H1 (cell line): ENCODE measurements at regions not wholly inside any gene's neighbourhood (a gene's known extent, or its start where the extent isn't known, plus 50 kb on each side); places are given as distances from the start of the nearest gene placed in this dataset.
"Not testable (repeated sequence)": the region's sequence is repeated elsewhere in the genome, so short reads cannot be mapped to it uniquely, and the experiment has no call there.

Experiments used
- CTCF ChIA-PET: fragments of 300-600 bp; sonication (Branson Sonifier 250); formaldehyde crosslinking; loops from one replicate; lab custom pipeline; 2021; ENCODE audit not compliant: partially characterized antibody; lab: Charles Lee
- POLR2A ChIA-PET: fragments of 300-600 bp; sonication (Branson Sonifier 250); formaldehyde crosslinking; loops from one replicate; lab custom pipeline; 2021; ENCODE audit warnings: inconsistent platforms; ENCODE audit not compliant: partially characterized antibody; lab: Charles Lee
- DNase-seq, 2 experiments: peaks; one replicate each; pipeline versions ENCODE4 v3.0.0 to v3.0.0-alpha.2; 2010 to 2022; ENCODE audit warnings: low spot score in 2 of 2, low read depth in 1 of 2, mixed read lengths in 1 of 2
- FAIRE-seq: peaks from 2 replicates; lab custom pipeline; 2011; peaks lifted over from hg19 to GRCh38; lab: Jason Lieb, UNC
- H2AFZ ChIP-seq: 2 replicates; pipeline ENCODE4 v1.8.1; 2012; ENCODE audit warnings: low read length, inconsistent platforms
- H2AK5ac ChIP-seq: 2 replicates; pipeline ENCODE4 v1.6.1; 2013; ENCODE audit warnings: low read depth, low read length
- H2BK120ac ChIP-seq: replicated peaks from 2 replicates; pipeline ENCODE3; 2013; ENCODE audit warnings: low read depth, low read length, inconsistent platforms
- H2BK12ac ChIP-seq: 2 replicates; pipeline ENCODE4 v1.6.1; 2013; ENCODE audit warnings: low read depth, low read length
- H2BK15ac ChIP-seq: 2 replicates; pipeline ENCODE4 v1.6.1; 2013; ENCODE audit warnings: low read length
- H2BK20ac ChIP-seq: 2 replicates; pipeline ENCODE4 v1.6.1; 2013; ENCODE audit warnings: low read length
- H2BK5ac ChIP-seq: 2 replicates; pipeline ENCODE4 v1.6.1; 2013; ENCODE audit warnings: low read depth, low read length
- H3K14ac ChIP-seq: 2 replicates; pipeline ENCODE4 v1.6.1; 2013; ENCODE audit warnings: inconsistent platforms; ENCODE audit not compliant: insufficient read length
- H3K18ac ChIP-seq: 2 replicates; pipeline ENCODE4 v1.6.1; 2013; ENCODE audit warnings: low read length; ENCODE audit errors: extremely low read depth
- H3K23ac ChIP-seq: 2 replicates; pipeline ENCODE4 v1.6.1; 2013; ENCODE audit warnings: inconsistent platforms; ENCODE audit not compliant: insufficient read length
- H3K23me2 ChIP-seq: 2 replicates; pipeline ENCODE4 v1.6.1; 2013; ENCODE audit warnings: low read depth, low read length
- H3K27ac ChIP-seq: 2 replicates; pipeline ENCODE4 v1.6.1; 2011; ENCODE audit warnings: low read depth, low read length, inconsistent platforms
- H3K27me3 ChIP-seq, 4 experiments: replicated peaks in 1 of 4; 1 replicate in 1 of 4; 2 replicates in 3 of 4; pipeline versions ENCODE4 v1.6.1 to v1.8.1; 2011 to 2013; ENCODE audit warnings: low read length in 3 of 4, mild to moderate bottlenecking in 3 of 4, inconsistent platforms in 2 of 4, mixed read lengths in 2 of 4, moderate library complexity in 1 of 4; ENCODE audit not compliant: control insufficient read depth in 3 of 4, insufficient read depth in 3 of 4; ENCODE audit errors: extremely low read depth in 1 of 4
- H3K36me3 ChIP-seq, 4 experiments: 2 replicates each; pipeline versions ENCODE4 v1.6.1 to v1.8.1; 2011 to 2013; ENCODE audit warnings: mild to moderate bottlenecking in 4 of 4, low read length in 3 of 4, moderate library complexity in 2 of 4, control low read depth in 1 of 4, inconsistent platforms in 1 of 4; ENCODE audit not compliant: insufficient read depth in 4 of 4, control insufficient read depth in 2 of 4
- H3K4ac ChIP-seq: replicated peaks from 2 replicates; pipeline ENCODE3; 2013; ENCODE audit warnings: low read length, low read depth, mixed read lengths, inconsistent platforms; ENCODE audit not compliant: insufficient read length
- H3K4me1 ChIP-seq, 4 experiments: replicated peaks in 1 of 4; 1 replicate in 1 of 4; 2 replicates in 3 of 4; pipeline versions ENCODE4 v1.6.1 to v1.8.1; 2011 to 2013; ENCODE audit warnings: low read length in 3 of 4, inconsistent platforms in 2 of 4, mixed read lengths in 1 of 4; ENCODE audit not compliant: insufficient read depth in 4 of 4, control insufficient read depth in 3 of 4
- H3K4me2 ChIP-seq, 2 experiments: 2 replicates each; pipeline versions ENCODE4 v1.6.1 to v1.8.1; 2011 to 2013; ENCODE audit warnings: low read depth in 2 of 2, low read length in 2 of 2, control low read depth in 1 of 2, inconsistent platforms in 1 of 2, mild to moderate bottlenecking in 1 of 2; ENCODE audit not compliant: insufficient read depth in 1 of 2
- H3K4me3 ChIP-seq, 4 experiments: fragments of 200-600, 300-600 bp in 1 of 4; sonication (generic), shearing (Covaris generic), sonication (Bioruptor Twin) in 1 of 4; 2 replicates each; pipeline versions ENCODE4 v1.5.1 to v1.8.1; 2011 to 2016; ENCODE audit warnings: low read length in 4 of 4, low read depth in 3 of 4, control low read depth in 2 of 4, inconsistent platforms in 2 of 4, mild to moderate bottlenecking in 2 of 4, mixed read lengths in 1 of 4, moderate library complexity in 1 of 4; ENCODE audit not compliant: insufficient read depth in 2 of 4; ENCODE audit errors: extremely low read depth in 1 of 4
- H3K56ac ChIP-seq: replicated peaks from 2 replicates; pipeline ENCODE3; 2013; ENCODE audit warnings: low read depth, mild to moderate bottlenecking, mixed read lengths, low read length, inconsistent platforms; ENCODE audit not compliant: insufficient read length
- H3K79me1 ChIP-seq: 2 replicates; pipeline ENCODE4 v1.6.1; 2013; ENCODE audit warnings: low read depth, low read length, control low read depth
- H3K79me2 ChIP-seq, 2 experiments: 2 replicates each; pipeline versions ENCODE4 v1.6.1 to v1.8.1; 2012 to 2013; ENCODE audit warnings: low read length in 2 of 2, mild to moderate bottlenecking in 2 of 2, inconsistent platforms in 1 of 2; ENCODE audit not compliant: insufficient read depth in 2 of 2, control insufficient read depth in 1 of 2
- H3K9ac ChIP-seq, 4 experiments: replicated peaks in 1 of 4; 1 replicate in 1 of 4; 2 replicates in 3 of 4; pipeline versions ENCODE4 v1.6.1 to v1.8.1; 2011 to 2013; ENCODE audit warnings: low read depth in 3 of 4, low read length in 3 of 4, control low read depth in 2 of 4, mild to moderate bottlenecking in 2 of 4, moderate library complexity in 2 of 4, inconsistent platforms in 1 of 4; ENCODE audit errors: extremely low read depth in 1 of 4
- H3K9me3 ChIP-seq, 2 experiments: 2 replicates each; pipeline versions ENCODE4 v1.6.1 to v1.8.1; 2012 to 2013; ENCODE audit warnings: mild to moderate bottlenecking in 2 of 2, moderate library complexity in 2 of 2, control low read depth in 1 of 2, inconsistent platforms in 1 of 2, low read depth in 1 of 2, low read length in 1 of 2, mixed read lengths in 1 of 2; ENCODE audit not compliant: insufficient read depth in 2 of 2
- H4K20me1 ChIP-seq, 2 experiments: replicated peaks in 1 of 2; 2 replicates each; pipeline versions ENCODE3 to v1.8.1; 2011 to 2013; ENCODE audit warnings: inconsistent platforms in 2 of 2, low read length in 2 of 2, mild to moderate bottlenecking in 1 of 2; ENCODE audit not compliant: insufficient read depth in 2 of 2, control insufficient read depth in 1 of 2
- H4K5ac ChIP-seq: 2 replicates; pipeline ENCODE4 v1.6.1; 2013; ENCODE audit warnings: low read length, low read depth, mixed read lengths, inconsistent platforms; ENCODE audit not compliant: insufficient read length
- H4K8ac ChIP-seq: 2 replicates; pipeline ENCODE4 v1.8.0; 2013; ENCODE audit warnings: mild to moderate bottlenecking, moderate library complexity, low read length, inconsistent platforms; ENCODE audit not compliant: insufficient read depth; ENCODE audit errors: extremely low read depth
- H4K91ac ChIP-seq: replicated peaks from 2 replicates; pipeline ENCODE3; 2013; ENCODE audit warnings: low read length, mixed read lengths, inconsistent platforms; ENCODE audit not compliant: insufficient read length
- CTCF ChIP-seq, 3 experiments: IDR thresholded peaks; 1 replicate in 2 of 3; 2 replicates in 1 of 3; pipeline versions ENCODE4 v1.5.1 to v1.6.1; 2011; ENCODE audit warnings: low read length in 3 of 3, mild to moderate bottlenecking in 3 of 3, inconsistent platforms in 2 of 3, low read depth in 1 of 3, moderate library complexity in 1 of 3; ENCODE audit not compliant: insufficient read depth in 1 of 3; ENCODE audit errors: control extremely low read depth in 1 of 3
- POU5F1 ChIP-seq: IDR thresholded peaks from 2 replicates; pipeline ENCODE4 v1.6.1; 2011; ENCODE audit warnings: low read depth, mild to moderate bottlenecking, low read length, moderate library complexity
- RAD21 ChIP-seq, 2 experiments: IDR thresholded peaks in 1 of 2; conservative IDR thresholded peaks in 1 of 2; 2 replicates each; pipeline ENCODE4 v1.6.1; 2011; ENCODE audit warnings: low read depth in 2 of 2, low read length in 2 of 2, improper control_type of control experiment in 1 of 2, inconsistent platforms in 1 of 2, mild to moderate bottlenecking in 1 of 2, moderate library complexity in 1 of 2
- YY1 ChIP-seq: IDR thresholded peaks from 2 replicates; pipeline ENCODE4 v1.6.1; 2011; ENCODE audit warnings: low read depth, mild to moderate bottlenecking, low read length
- WGBS, 2 experiments: shearing (Covaris generic) in 1 of 2; methylation state at CpG; one replicate each; pipeline versions ENCODE4 v1.1.6 to v1.1.7; 2013 to 2015; ENCODE audit warnings: low lambda C conversion rate in 2 of 2, mixed read lengths in 2 of 2, inconsistent platforms in 1 of 2, low coverage in 1 of 2, missing lambda C conversion rate in 1 of 2; ENCODE audit not compliant: insufficient replicate concordance in 2 of 2, insufficient coverage in 1 of 2, insufficient read length in 1 of 2; ENCODE audit errors: extremely low coverage in 1 of 2, missing lambda C conversion rate in 1 of 2; 5-methylcytosine and 5-hydroxymethylcytosine counted together

GRCh38 chr9:107819772-107820565 is 330.4 kb upstream of the KLF4 start (continued):
- TF ChIP-seq POU5F1 = no peak
- TF ChIP-seq YY1 = no peak
- no peak for TF ChIP-seq CTCF (IDR thresholded peaks at IDR 0.05; ENCODE audit: control extremely low read depth in 1 of 3, insufficient read depth in 1 of 3, low read depth in 1 of 3, low read length in 3 of 3)
- no peak for TF ChIP-seq RAD21 (IDR thresholded peaks at IDR 0.05 in 1 of 2, conservative IDR thresholded peaks at IDR 0.05 in 1 of 2; ENCODE audit: low read depth in 2 of 2, low read length in 2 of 2)

GRCh38 chr9:107818503-107818829 is 328.9 kb upstream of the KLF4 start:
- H4K20me1 ChIP-seq, H3K79me1 ChIP-seq, H3K56ac ChIP-seq, H3K79me2 ChIP-seq, H3K9ac ChIP-seq, H3K27ac ChIP-seq, H3K9me3 ChIP-seq, H3K4me3 ChIP-seq, H3K36me3 ChIP-seq, H4K91ac ChIP-seq, POLR2A ChIA-PET, H3K18ac ChIP-seq, H2BK120ac ChIP-seq, H4K5ac ChIP-seq, H3K27me3 ChIP-seq, H3K23me2 ChIP-seq, H3K4me1 ChIP-seq, H3K4ac ChIP-seq, H3K4me2 ChIP-seq, H2AK5ac ChIP-seq, H2AFZ ChIP-seq, H3K23ac ChIP-seq, H2BK20ac ChIP-seq, H2BK15ac ChIP-seq, H2BK12ac ChIP-seq, FAIRE-seq, DNase-seq, H2BK5ac ChIP-seq, H4K8ac ChIP-seq, H3K14ac ChIP-seq: not testable (repeated sequence)
- WGBS, 2 experiments = 92% methylated on average over 6 of the region's 6 CpGs; no CpG with 5 or more reads in 1 of the 2 experiments
- CTCF ChIA-PET = interaction anchor here (0.6 to 2.2 kb wide), 3 partner anchors 10 to 740 kb away, joined by 3 to 4 read pairs (median 4); no protein-coding TSS in a partner anchor
